Small intestine (tissue), 7 donors: ENCODE measurements at regions not wholly inside any gene's neighbourhood (a gene's known extent, or its start where the extent isn't known, plus 50 kb on each side); places are given as distances from the start of the nearest gene placed in this dataset.

ENCODE experiments used
- DNase-seq, 2 donors: peaks; one replicate each; pipeline versions ENCODE4 v3.0.0 to v3.0.0-alpha.2; 2013
- FAIRE-seq: peaks from 2 replicates; lab custom pipeline; 2012; peaks lifted over from hg19 to GRCh38; lab: Jason Lieb, UNC
- H3K27ac ChIP-seq, 3 donors: one replicate each; pipeline ENCODE4 v1.5.1; 2013; ENCODE audit warnings: low read length in 2 of 3, mild to moderate bottlenecking in 2 of 3, control low read depth in 1 of 3, inconsistent platforms in 1 of 3, low read depth in 1 of 3, moderate library complexity in 1 of 3
- H3K27me3 ChIP-seq, 3 donors: one replicate each; pipeline ENCODE4 v1.6.1; 2013; ENCODE audit warnings: low read length in 3 of 3, inconsistent platforms in 1 of 3; ENCODE audit not compliant: control insufficient read depth in 3 of 3, insufficient read depth in 3 of 3
- H3K36me3 ChIP-seq, 3 donors: one replicate each; pipeline ENCODE4 v1.6.1; 2013; ENCODE audit warnings: low read length in 3 of 3, inconsistent platforms in 1 of 3, low read depth in 1 of 3, mild to moderate bottlenecking in 1 of 3, moderate library complexity in 1 of 3; ENCODE audit not compliant: control insufficient read depth in 3 of 3, insufficient read depth in 2 of 3
- H3K4me1 ChIP-seq, 3 donors: one replicate each; pipeline ENCODE4 v1.6.1; 2013; ENCODE audit warnings: low read length in 2 of 3, inconsistent platforms in 1 of 3, low read depth in 1 of 3, mild to moderate bottlenecking in 1 of 3, moderate library complexity in 1 of 3; ENCODE audit not compliant: control insufficient read depth in 3 of 3, insufficient read depth in 2 of 3
- H3K4me3 ChIP-seq, 3 donors: one replicate each; pipeline ENCODE4 v1.5.1; 2013; ENCODE audit warnings: low read length in 3 of 3, control low read depth in 1 of 3, inconsistent platforms in 1 of 3, low read depth in 1 of 3, mild to moderate bottlenecking in 1 of 3, moderate library complexity in 1 of 3
- H3K9me3 ChIP-seq, 2 donors: one replicate each; pipeline ENCODE4 v1.6.1; 2013; ENCODE audit warnings: low read depth in 1 of 2, low read length in 1 of 2; ENCODE audit not compliant: control insufficient read depth in 2 of 2, insufficient read depth in 1 of 2
- WGBS, 3 donors: extraction: QIAGEN DNeasy Blood & Tissue Kit; methylation state at CpG; one replicate each; pipeline ENCODE4 v1.1.7; 2013; 5-methylcytosine and 5-hydroxymethylcytosine counted together
- donor health status: healthy with polysubstance abuse.
- donor health status: control.
- donor health status: control.
- donor health status: Bipolar disorder and iron deficiency.
- donor health status: healthy.

DNA sequence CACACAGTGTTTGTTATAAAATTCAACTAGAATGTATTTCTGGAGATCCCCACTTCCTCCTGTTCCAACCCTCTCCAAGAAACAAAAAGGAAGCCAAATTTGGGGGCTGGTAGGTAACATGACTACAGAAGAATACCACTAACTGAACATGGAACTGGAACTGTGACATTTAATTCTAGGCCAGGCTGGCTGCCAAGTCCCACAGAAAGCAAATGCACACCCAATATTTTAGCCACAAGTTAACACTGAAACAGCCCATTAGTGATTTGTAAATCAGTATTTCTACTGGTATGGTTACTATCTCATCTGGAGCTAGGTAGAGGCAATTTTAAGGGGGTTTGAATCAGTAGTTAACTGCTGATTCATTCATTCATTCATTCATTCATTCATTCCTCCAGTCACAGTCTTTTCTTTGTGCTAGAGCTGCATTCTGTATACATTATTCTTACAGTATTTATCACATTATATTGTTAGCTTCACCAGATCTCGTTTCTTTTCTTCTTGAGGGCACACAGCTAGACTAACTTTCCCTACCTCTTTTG, 131.7 kb upstream of the GDNF start:
- Histone ChIP-seq H3K36me3 (no peaks in the 10 kb centered on the region), H3K27ac (no peak overlapping the region), H3K27me3 (no peaks in the 10 kb centered on the region), H3K4me3 (no peak overlapping the region), H3K9me3 (no peaks in the 10 kb centered on the region), H3K4me1 (no peaks in the 10 kb centered on the region)
- 50 to 75% (median 52%) methylated on average over 1 of the region's 1 CpG for WGBS, 3 donors
- no peak for DNase-seq
- FAIRE-seq: no peak

DNA sequence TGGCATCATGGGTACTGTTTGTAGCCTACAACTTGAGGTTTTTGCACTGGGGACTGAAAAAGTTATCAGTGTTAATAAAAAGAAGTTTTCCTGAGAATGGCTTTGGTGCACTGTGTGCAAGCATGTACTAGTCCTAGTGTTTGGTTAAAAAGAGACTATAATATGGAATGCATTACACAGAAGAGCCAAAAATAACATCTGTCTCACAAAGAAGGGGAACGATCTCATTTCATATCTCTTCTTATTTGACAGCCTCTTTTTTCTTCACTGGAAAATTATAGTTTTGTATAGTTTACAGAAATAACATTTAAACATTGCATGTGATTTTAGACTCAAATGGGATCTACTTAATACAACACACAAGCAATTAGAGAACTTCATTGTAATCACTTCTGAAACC, 127.0 kb upstream of the GDNF start:
- no peak overlapping the region for H3K27ac ChIP-seq
- no peaks in the 10 kb centered on the region for H3K27me3 ChIP-seq
- no peaks in the 10 kb centered on the region for H3K36me3 ChIP-seq
- 55 to 77% (median 64%) methylated on average over 1 of the region's 1 CpG for WGBS, 3 donors
- no peaks in the 10 kb centered on the region for H3K9me3 ChIP-seq
- FAIRE-seq (no peak), DNase-seq (no peak)
- H3K4me3 ChIP-seq: no peak overlapping the region
- H3K4me1 ChIP-seq: no peaks in the 10 kb centered on the region

DNA sequence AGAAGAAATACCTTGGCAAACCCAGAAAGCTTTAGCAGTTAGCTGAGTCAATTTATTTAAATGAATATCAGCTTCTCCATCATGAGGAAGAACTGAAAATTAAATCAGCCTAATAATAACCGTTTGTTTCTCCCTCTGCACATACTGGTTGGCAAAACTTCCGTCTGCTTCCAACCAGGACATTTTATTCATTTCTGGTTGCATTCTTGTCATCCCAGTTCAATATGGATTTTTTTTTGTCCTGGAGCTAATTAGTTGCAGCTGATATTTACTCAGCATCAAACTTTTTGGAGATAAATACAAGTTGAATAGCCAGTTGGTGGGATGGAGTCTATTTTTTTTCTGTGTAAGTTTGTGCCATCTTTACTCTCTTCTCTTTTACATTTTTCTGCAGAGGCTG, 126.5 kb upstream of the GDNF start:
- DNase-seq (no peak), FAIRE-seq (no peak)
- no peak overlapping the region for H3K4me3 ChIP-seq
- WGBS, 3 donors: 64 to 73% (median 69%) methylated on average over 2 of the region's 2 CpGs
- H3K27ac ChIP-seq: no peak overlapping the region
- no peaks in the 10 kb centered on the region for H3K9me3 ChIP-seq
- H3K4me1 ChIP-seq: no peaks in the 10 kb centered on the region
- H3K36me3 ChIP-seq: no peaks in the 10 kb centered on the region
- H3K27me3 ChIP-seq: no peaks in the 10 kb centered on the region

DNA sequence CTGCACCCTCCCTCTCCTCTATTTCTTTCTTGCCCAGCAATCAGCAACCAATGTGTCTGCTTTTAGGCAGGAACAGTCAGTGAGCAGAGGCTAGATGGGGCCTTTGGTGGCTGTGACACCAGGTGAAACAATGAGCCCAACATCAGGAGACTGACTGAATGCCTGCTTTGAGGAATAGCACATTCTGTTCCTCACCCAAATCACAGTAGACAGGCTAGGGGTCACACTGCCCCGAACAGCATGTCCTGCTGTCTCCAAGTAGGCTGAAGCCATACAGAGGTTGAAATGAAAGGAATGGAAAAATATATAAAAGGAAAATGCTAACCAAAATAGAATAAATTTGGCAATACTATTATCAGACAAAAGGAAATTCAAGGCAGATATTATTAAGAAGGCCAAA, 122.5 kb upstream of the GDNF start:
- DNase-seq (no peak), FAIRE-seq (no peak)
- Histone ChIP-seq H3K4me1 (no peaks in the 10 kb centered on the region), H3K9me3 (peaks cover 0 to 11% of the 10 kb centered on the region in 2 donors), H3K27me3 (no peaks in the 10 kb centered on the region), H3K36me3 (no peaks in the 10 kb centered on the region), H3K4me3 (no peak overlapping the region), H3K27ac (no peak overlapping the region)
- 79 to 89% (median 82%) methylated on average over 1 of the region's 1 CpG for WGBS, 3 donors

DNA sequence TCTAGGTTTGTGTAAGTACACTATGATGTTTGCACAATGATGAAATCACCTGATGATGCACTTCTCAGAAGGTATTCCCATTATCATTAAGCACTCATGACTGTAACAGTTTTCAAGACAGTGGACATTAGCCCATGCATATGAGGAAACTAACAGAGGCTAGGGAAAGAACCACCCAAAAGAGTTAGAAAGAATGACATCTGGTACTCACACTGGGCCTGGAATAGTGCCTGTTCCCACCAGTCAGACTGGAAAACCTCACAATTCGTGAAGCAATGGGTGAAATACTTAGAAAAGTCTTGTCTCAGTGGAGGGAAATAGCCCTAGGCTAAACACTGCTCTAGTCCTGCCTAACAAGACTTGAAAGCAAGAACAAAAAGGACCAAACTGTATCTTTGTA, 117.4 kb upstream of the GDNF start:
- no peak overlapping the region for H3K4me3 ChIP-seq
- FAIRE-seq (no peak), DNase-seq (no peak)
- H3K9me3 ChIP-seq: peaks cover 0 to 14% of the 10 kb centered on the region in 2 donors
- H3K36me3 ChIP-seq: no peaks in the 10 kb centered on the region
- WGBS, 3 donors: 18 to 60% (median 29%) methylated on average over 1 of the region's 1 CpG
- H3K4me1 ChIP-seq: no peaks in the 10 kb centered on the region
- H3K27ac ChIP-seq: no peak overlapping the region
- H3K27me3 ChIP-seq: no peaks in the 10 kb centered on the region

DNA sequence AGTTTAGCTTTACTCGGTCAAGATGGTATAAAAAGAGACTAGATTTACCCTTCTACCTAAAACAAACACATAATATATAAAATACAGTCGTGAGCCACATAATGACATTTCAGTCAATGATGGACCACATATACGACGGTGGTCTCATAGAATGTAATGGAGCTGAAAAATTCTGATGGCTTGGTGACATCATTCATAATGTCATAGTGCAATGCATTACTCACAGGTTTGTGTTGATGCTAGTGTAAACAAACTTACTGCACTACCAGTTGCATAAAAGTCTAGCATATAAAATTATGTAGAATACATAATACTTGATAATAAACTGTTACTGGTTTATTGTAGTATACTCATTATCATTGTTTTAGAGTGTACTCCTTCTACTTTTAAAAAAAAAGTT, 115.9 kb upstream of the GDNF start:
- H3K4me1 ChIP-seq: no peaks in the 10 kb centered on the region
- H3K27me3 ChIP-seq: no peaks in the 10 kb centered on the region
- DNase-seq (no peak), FAIRE-seq (no peak)
- no peak overlapping the region for H3K27ac ChIP-seq
- peaks cover 0 to 14% of the 10 kb centered on the region in 2 donors for H3K9me3 ChIP-seq
- H3K36me3 ChIP-seq: no peaks in the 10 kb centered on the region
- no peak overlapping the region for H3K4me3 ChIP-seq
- WGBS, 3 donors: 80 to 86% (median 82%) methylated on average over 4 of the region's 4 CpGs

DNA sequence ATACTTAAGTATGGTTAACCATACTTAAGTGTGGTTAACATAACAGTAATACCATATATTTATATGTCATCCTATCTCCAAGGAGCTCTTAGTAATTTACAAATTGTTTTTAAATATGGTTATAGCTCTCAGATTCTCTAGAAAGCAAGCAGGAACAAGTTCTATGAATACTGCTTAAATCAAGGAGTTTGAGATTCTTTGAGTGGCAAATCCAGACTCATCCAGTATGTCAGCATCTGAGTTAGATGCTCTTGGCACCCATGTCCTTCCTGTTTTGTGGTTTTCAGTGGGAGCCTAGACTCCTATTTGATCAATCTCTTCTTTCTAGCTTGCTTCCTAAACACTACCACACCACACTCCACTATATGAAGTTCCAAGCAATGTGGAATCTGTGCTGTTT, 114.7 kb upstream of the GDNF start:
- H3K4me1 ChIP-seq: no peaks in the 10 kb centered on the region
- H3K27me3 ChIP-seq: no peaks in the 10 kb centered on the region
- FAIRE-seq: no peak
- peaks cover 0 to 13% of the 10 kb centered on the region in 2 donors for H3K9me3 ChIP-seq
- no peak overlapping the region for H3K4me3 ChIP-seq
- no peaks in the 10 kb centered on the region for H3K36me3 ChIP-seq
- no peak for DNase-seq
- H3K27ac ChIP-seq: no peak overlapping the region

DNA sequence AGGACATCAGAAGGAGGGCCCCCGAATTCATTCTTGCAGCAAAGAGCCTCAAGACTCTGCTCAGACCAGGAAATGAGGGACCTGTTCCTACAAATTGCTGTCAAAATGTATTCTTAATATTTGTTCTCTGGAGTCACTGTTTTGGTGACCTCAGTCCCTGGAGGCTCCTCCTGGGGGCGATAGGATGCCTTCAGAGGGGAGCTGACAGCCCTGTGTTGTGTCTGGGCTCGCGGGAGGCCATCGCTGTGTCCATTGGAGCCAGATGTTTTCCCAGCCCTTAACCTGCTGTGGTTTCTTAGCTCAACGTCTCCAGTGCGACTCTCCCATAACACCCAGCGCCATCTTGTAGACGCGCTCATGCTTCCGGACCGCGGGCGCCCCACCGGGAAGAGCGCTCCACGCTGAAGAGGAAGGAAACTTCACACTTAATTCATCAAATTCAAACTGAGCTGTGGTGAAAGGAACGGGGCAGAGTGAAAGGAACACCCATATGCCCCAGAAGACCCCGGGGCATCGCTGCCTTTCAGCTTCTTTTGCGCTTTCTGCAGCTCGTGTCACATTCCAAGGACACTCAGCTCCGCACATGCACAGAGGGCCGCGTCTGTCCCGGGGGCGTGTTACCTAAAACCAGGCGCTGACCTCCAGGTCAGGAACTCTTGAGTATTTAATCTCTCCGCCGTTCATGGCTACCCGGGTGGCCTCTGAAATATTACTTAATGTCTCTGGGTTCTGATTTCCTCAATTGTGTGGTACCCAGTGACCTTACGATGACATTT, 112.3 kb upstream of the GDNF start:
- H3K9me3 ChIP-seq: peaks cover 0 to under 1% of the 10 kb centered on the region in 2 donors
- no peaks in the 10 kb centered on the region for H3K4me1 ChIP-seq
- no peak overlapping the region for H3K4me3 ChIP-seq
- FAIRE-seq (no peak), DNase-seq (no peak)
- 77 to 91% (median 83%) methylated on average over 30 to 32 of the region's 32 CpGs for WGBS, 3 donors
- H3K27me3 ChIP-seq: no peaks in the 10 kb centered on the region
- H3K36me3 ChIP-seq: no peaks in the 10 kb centered on the region
- no peak overlapping the region for H3K27ac ChIP-seq

DNA sequence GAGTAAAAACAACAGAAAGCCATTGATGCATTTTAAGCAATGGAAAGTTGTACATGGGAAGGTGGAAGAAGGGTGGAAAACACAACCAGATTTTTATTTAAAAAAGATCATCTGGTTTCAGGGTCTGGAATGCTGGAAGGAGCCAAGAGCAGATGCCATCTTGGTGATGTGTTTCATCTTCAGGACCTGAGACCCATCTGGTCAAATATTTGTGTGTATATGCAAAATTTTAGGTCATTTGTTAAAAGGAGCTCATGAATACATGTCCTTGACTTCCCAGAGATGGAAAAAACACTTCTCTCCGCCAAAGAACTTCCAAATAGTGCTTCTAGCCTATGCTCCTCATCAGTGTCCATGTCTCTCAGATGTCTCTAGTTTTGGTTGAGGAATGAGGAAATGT, 110.6 kb upstream of the GDNF start:
- Histone ChIP-seq H3K36me3 (no peaks in the 10 kb centered on the region), H3K4me1 (no peaks in the 10 kb centered on the region), H3K9me3 (no peaks in the 10 kb centered on the region), H3K27me3 (no peaks in the 10 kb centered on the region), H3K4me3 (no peak overlapping the region), H3K27ac (no peak overlapping the region)
- 60 to 84% (median 62%) methylated on average over 1 of the region's 1 CpG for WGBS, 3 donors
- DNase-seq (no peak), FAIRE-seq (no peak)
